K562 (cell line): ENCODE measurements at regions not wholly inside any gene's neighbourhood (a gene's known extent, or its start where the extent isn't known, plus 50 kb on each side); places are given as distances from the start of the nearest gene placed in this dataset.

Experiments
- ATAC-seq: fragments of 200-7000 bp; cut with Tn5 transposase; 3 replicates; pipeline ENCODE4 v1.9.1; 2020; ENCODE audit warnings: moderate library complexity
- BruUV-seq: library from RNA; stranded (reverse); fragments of 400-500 nt; replicated peaks from 2 replicates; lab custom pipeline; 2021; lab: Mats Ljungman, UMichigan
- CTCF ChIA-PET: fragments of 300-600 bp; formaldehyde crosslinking; extraction: SDS; loops from one replicate; lab custom pipeline; 2021; ENCODE audit warnings: low intra/inter-chr PET ratio; lab: Yijun Ruan, JAX
- POLR2A ChIA-PET: fragments of 300-600, 350-650 bp; sonication (Branson Sonifier 250); formaldehyde crosslinking; extraction: SDS; loops from one replicate; lab custom pipeline; 2021; ENCODE audit warnings: antibody characterized with exemption, inconsistent platforms; lab: Yijun Ruan, JAX
- DNase-seq, 4 experiments: peaks; one replicate each; pipeline versions ENCODE4 v3.0.0 to v3.0.0-alpha.2; 2011 to 2018; ENCODE audit warnings: low spot score in 3 of 4, mixed read lengths in 3 of 4; ENCODE audit errors: extremely low read depth in 1 of 4
- FAIRE-seq: peaks from 2 replicates; lab custom pipeline; 2011; peaks lifted over from hg19 to GRCh38; lab: Jason Lieb, UNC
- H2AFZ ChIP-seq: 2 replicates; pipeline ENCODE4 v1.6.0; 2011; ENCODE audit warnings: low read depth, low read length, control low read depth, inconsistent platforms
- H3K27ac ChIP-seq: fragments of 200-600 bp; 3 replicates; pipeline ENCODE4 v1.8.0; 2011; ENCODE audit warnings: low read depth, mild to moderate bottlenecking, control low read depth, inconsistent platforms, low read length, moderate library complexity, mixed read lengths; ENCODE audit errors: extremely low read depth
- H3K27me3 ChIP-seq, 2 experiments: fragments of 300-600 bp in 1 of 2; 2 replicates in 1 of 2; 3 replicates in 1 of 2; pipeline versions ENCODE4 v1.6.0 to v1.8.0; 2011; ENCODE audit warnings: inconsistent platforms in 2 of 2, low read length in 2 of 2, mild to moderate bottlenecking in 1 of 2, mixed read lengths in 1 of 2, moderate library complexity in 1 of 2; ENCODE audit not compliant: control insufficient read depth in 2 of 2, insufficient read depth in 2 of 2
- H3K36me3 ChIP-seq: fragments of 300-600 bp; 3 replicates; pipeline ENCODE4 v1.8.0; 2011; ENCODE audit warnings: mild to moderate bottlenecking, low read length, inconsistent platforms; ENCODE audit not compliant: control insufficient read depth, insufficient read depth
- H3K4me1 ChIP-seq, 2 experiments: fragments of 200-600 bp in 1 of 2; replicated peaks in 1 of 2; 2 replicates in 1 of 2; 3 replicates in 1 of 2; pipeline versions ENCODE4 v1.5.1 to v1.8.0; 2011; ENCODE audit warnings: inconsistent platforms in 2 of 2, low read length in 2 of 2, mild to moderate bottlenecking in 1 of 2, mixed read lengths in 1 of 2, moderate library complexity in 1 of 2; ENCODE audit not compliant: control insufficient read depth in 2 of 2, insufficient read depth in 2 of 2
- H3K4me2 ChIP-seq: 2 replicates; pipeline ENCODE4 v1.6.1; 2011; ENCODE audit warnings: low read length, control low read depth, inconsistent platforms, mixed read lengths; ENCODE audit not compliant: insufficient read depth
- H3K4me3 ChIP-seq: fragments of 200-600 bp; sonication (generic), shearing (Covaris generic); 2 replicates; pipeline ENCODE4 v1.5.1; 2016; ENCODE audit warnings: control low read depth, inconsistent platforms
- H3K79me2 ChIP-seq: fragments of 200-600 bp; 3 replicates; pipeline ENCODE4 v1.8.0; 2011; ENCODE audit warnings: low read length, inconsistent platforms; ENCODE audit not compliant: control insufficient read depth, insufficient read depth
- H3K9ac ChIP-seq, 2 experiments: 2 replicates each; pipeline versions ENCODE4 v1.6.0 to v1.6.1; 2011; ENCODE audit warnings: low read depth in 2 of 2, low read length in 2 of 2, control low read depth in 1 of 2, inconsistent platforms in 1 of 2, mild to moderate bottlenecking in 1 of 2, mixed read lengths in 1 of 2; ENCODE audit not compliant: insufficient read depth in 1 of 2
- H3K9me1 ChIP-seq: one replicate; pipeline ENCODE4 v1.6.0; 2011; ENCODE audit warnings: inconsistent platforms, mild to moderate bottlenecking, low read length, moderate library complexity; ENCODE audit not compliant: control insufficient read depth, insufficient read depth
- H3K9me3 ChIP-seq: replicated peaks from 2 replicates; pipeline ENCODE4 v1.5.1; 2011; ENCODE audit warnings: low read depth, low read length, inconsistent platforms; ENCODE audit not compliant: control insufficient read depth, insufficient read depth
- H4K20me1 ChIP-seq: replicated peaks from 2 replicates; pipeline ENCODE4 v1.6.1; 2011; ENCODE audit warnings: low read length, inconsistent platforms, mixed read lengths; ENCODE audit not compliant: control insufficient read depth, insufficient read depth
- BACH1 ChIP-seq: fragments of 200-800 bp; sonication (Bioruptor generic); IDR thresholded peaks from 2 replicates; pipeline ENCODE4 v1.6.1; 2016; ENCODE audit warnings: missing genetic modification characterization, missing compliant biosample characterization
- CBX5 ChIP-seq: IDR thresholded peaks from 2 replicates; pipeline ENCODE4 v1.6.1; 2014; ENCODE audit warnings: low read depth, borderline replicate concordance
- FOXM1 ChIP-seq, 2 experiments: fragments of 450-650 bp in 1 of 2; sonication (generic) in 1 of 2; formaldehyde crosslinking in 1 of 2; IDR thresholded peaks; 2 replicates each; pipeline versions ENCODE4 v1.6.1 to v1.9.0; 2017 to 2022; ENCODE audit warnings: low read depth in 2 of 2, mild to moderate bottlenecking in 2 of 2, missing genetic modification reagents in 1 of 2, moderate library complexity in 1 of 2
- GTF2E2 ChIP-seq: fragments of 200-800 bp; sonication (Bioruptor generic); IDR thresholded peaks from 2 replicates; pipeline ENCODE4 v1.6.1; 2016; ENCODE audit warnings: missing genetic modification characterization, missing compliant biosample characterization
- MITF ChIP-seq: IDR thresholded peaks from 2 replicates; pipeline ENCODE4 v1.6.1; 2014; ENCODE audit warnings: antibody characterized with exemption
- MTA2 ChIP-seq: fragments of 450-650 bp; IDR thresholded peaks from 2 replicates; pipeline ENCODE4 v1.6.1; 2016; ENCODE audit warnings: low read depth
- PRPF4 ChIP-seq: fragments of 200-400 bp; formaldehyde crosslinking; IDR thresholded peaks from one replicate; pipeline ENCODE4 v1.6.1; 2017; ENCODE audit warnings: low read length, low read depth, mild to moderate bottlenecking; ENCODE audit not compliant: insufficient read depth, poor library complexity, severe bottlenecking
- SMC3 ChIP-seq: conservative IDR thresholded peaks from 2 replicates; pipeline ENCODE4 v1.6.1; 2011; ENCODE audit warnings: low read depth, low read length, improper control_type of control experiment; ENCODE audit not compliant: insufficient read depth
- TEAD2 ChIP-seq: fragments of 450-650 bp; IDR thresholded peaks from 2 replicates; pipeline ENCODE4 v1.6.1; 2016; ENCODE audit warnings: missing genetic modification characterization, control low read depth, missing compliant biosample characterization
- U2AF1 ChIP-seq: fragments of 200-400 bp; formaldehyde crosslinking; optimal IDR thresholded peaks from 2 replicates; pipeline ENCODE3; 2017; ENCODE audit warnings: mild to moderate bottlenecking, low read depth, low read length, moderate library complexity
- ZNF444 ChIP-seq: fragments of 250-450 bp; sonication (Bioruptor Pico); IDR thresholded peaks from 2 replicates; pipeline ENCODE4 v1.4.0; 2020; ENCODE audit warnings: mild to moderate bottlenecking, moderate library complexity
- WGBS: fragments of 100-300 bp; shearing (Covaris generic); methylation state at CpG from one replicate; pipeline ENCODE4 v1.1.6; 2016; ENCODE audit warnings: low coverage, mixed read lengths; ENCODE audit not compliant: insufficient coverage; ENCODE audit errors: missing lambda C conversion rate; 5-methylcytosine and 5-hydroxymethylcytosine counted together
- in situ Hi-C: fragments of 300-500 bp; cut with MboI; formaldehyde crosslinking; loops from 4 replicates; pipeline ENCODE4 v1.15.0; 2018; ENCODE audit warnings: inconsistent platforms, mixed read lengths
- intact Hi-C: fragments of 100-400 bp; cut with micrococcal nuclease; formaldehyde crosslinking; loops from 2 replicates; pipeline ENCODE4 v1.14.2; 2022
- TF ChIP-seq, protein P1 (sequence below): fragments of 250-450 bp; sonication (Bioruptor Pico); IDR thresholded peaks from 2 replicates; pipeline ENCODE4 v1.8.0; 2021; ENCODE audit warnings: borderline replicate concordance, mild to moderate bottlenecking, moderate library complexity; ENCODE audit not compliant: poor library complexity, severe bottlenecking

- Histone ChIP-seq H3K27ac (no peak overlapping the region), H4K20me1 (peaks cover 4% of the 10 kb centered on the region; the same call in 1 of the 2 replicates), H3K9me3 (no peaks in the 10 kb centered on the region), H2AFZ (no peak overlapping the region), H3K36me3 (no peaks in the 10 kb centered on the region), H3K27me3 (peaks cover 0 to under 1% of the 10 kb centered on the region in 2 experiments; a peak in 2 of 5 replicates), H3K79me2 (no peaks in the 10 kb centered on the region), H3K4me2 (no peak overlapping the region), H3K4me1 (no peaks in the 10 kb centered on the region), H3K9ac (no peak overlapping the region), H3K4me3 (no peak overlapping the region)
- ATAC-seq = no peak
- intact Hi-C loops = no loop called here
- POLR2A ChIA-PET = interaction anchor here (0.8 to 0.9 kb wide), 2 partner anchors 22 to 287 kb away, joined by 3 read pairs; no protein-coding TSS in a partner anchor
- FAIRE-seq = no peak
- no TSS peak for BruUV-seq
- in situ Hi-C loops = no loop called here
- WGBS = 0% methylated on average over 3 of the region's 3 CpGs
- no peak for DNase-seq
- TF ChIP-seq MTA2 (no peak), BACH1 (tag) (no peak), ZNF444 (CRISPR knock-in tag) (no peak), GTF2E2 (tag) (no peak), U2AF1 (no peak), MITF (no peak), CBX5 (no peak), TEAD2 (tag) (no peak), PRPF4 (no peak), FOXM1 (IDR thresholded peaks at IDR 0.05; ENCODE audit: low read depth) (no peak), FOXM1 (CRISPR knock-in tag; IDR thresholded peaks at IDR 0.05; ENCODE audit: low read depth) (no peak), SMC3 (no peak)
- TF ChIP-seq, protein P1, sequence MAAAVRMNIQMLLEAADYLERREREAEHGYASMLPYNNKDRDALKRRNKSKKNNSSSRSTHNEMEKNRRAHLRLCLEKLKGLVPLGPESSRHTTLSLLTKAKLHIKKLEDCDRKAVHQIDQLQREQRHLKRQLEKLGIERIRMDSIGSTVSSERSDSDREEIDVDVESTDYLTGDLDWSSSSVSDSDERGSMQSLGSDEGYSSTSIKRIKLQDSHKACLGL (CRISPR knock-in tag) = no peak
- TF ChIP-seq, all 486 proteins: peak for 0
- no peaks in the 10 kb centered on the region for H3K9me1 ChIP-seq
- CTCF ChIA-PET = no interaction called here
Observed at GRCh38 chr3:10674578-10674977, 141.4 kb upstream of the SLC6A11 start.
